ENCODE measurements at regions not wholly inside any gene's neighbourhood (a gene's known extent, or its start where the extent isn't known, plus 50 kb on each side); places are given as distances from the start of the nearest gene placed in this dataset.

- TF ChIP-seq POLR2A (IDR thresholded peaks at IDR 0.05) (no peak), CTCF (IDR thresholded peaks at IDR 0.05) (no peak)
Measured at GRCh38 chr16:9670033-9670432, 512.2 kb downstream of the GRIN2A start.
